ENCODE measurements at regions not wholly inside any gene's neighbourhood (a gene's known extent, or its start where the extent isn't known, plus 50 kb on each side); places are given as distances from the start of the nearest gene placed in this dataset.

DNA sequence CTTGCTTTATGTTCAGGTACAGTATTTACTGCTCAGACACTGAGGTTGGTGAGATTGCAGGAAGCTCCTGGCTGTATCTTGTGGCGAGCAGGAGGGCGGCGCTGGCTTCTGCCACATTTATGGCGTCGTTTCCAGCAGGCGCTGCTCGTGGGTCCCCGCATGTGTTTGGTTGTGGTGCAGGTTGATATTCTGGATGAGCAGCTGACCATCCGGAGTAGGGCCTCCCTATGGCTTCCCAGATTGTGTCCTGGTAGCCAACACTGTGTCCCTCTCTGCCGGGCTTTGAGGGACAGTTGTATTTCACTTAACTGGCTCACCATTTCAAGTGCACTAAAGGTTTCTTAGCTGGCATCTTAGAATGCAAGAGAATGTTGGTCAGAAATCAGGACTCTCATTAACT is 386.5 kb upstream of the TPM1 start:
- TF ChIP-seq CTCF (IDR thresholded peaks at IDR 0.05) (no peak), ZFX (IDR thresholded peaks at IDR 0.05; ENCODE audit: borderline replicate concordance) (no peak)

Data from 22Rv1 (cell line).